HEK293 (cell line): ENCODE measurements at regions not wholly inside any gene's neighbourhood (a gene's known extent, or its start where the extent isn't known, plus 50 kb on each side); places are given as distances from the start of the nearest gene placed in this dataset.

Experiments used
- CTCF ChIA-PET: fragments of 350-600 bp; formaldehyde crosslinking; extraction: SDS; loops from one replicate; lab custom pipeline; 2021; ENCODE audit warnings: antibody characterized with exemption; lab: Yijun Ruan, JAX
- POLR2A ChIA-PET: fragments of 300-600 bp; formaldehyde crosslinking; extraction: SDS; loops from one replicate; lab custom pipeline; 2020; ENCODE audit warnings: antibody characterized with exemption, inconsistent platforms; lab: Yijun Ruan, JAX
- H3K27ac ChIP-seq: fragments of 200-500 bp; sonication (Bioruptor generic); 2 replicates; pipeline ENCODE4 v1.5.1; 2014; ENCODE audit warnings: low read depth, low read length, control low read depth, inconsistent platforms; ENCODE audit errors: extremely low read depth
- H3K36me3 ChIP-seq, 2 experiments: fragments of 200-500 bp in 1 of 2; sonication (Bioruptor generic) in 1 of 2; 1 replicate in 1 of 2; 2 replicates in 1 of 2; pipeline ENCODE4 v1.5.1; 2014 to 2017; ENCODE audit warnings: inconsistent platforms in 2 of 2, low read length in 2 of 2; ENCODE audit not compliant: control insufficient read depth in 2 of 2, insufficient read depth in 1 of 2
- H3K4me1 ChIP-seq: fragments of 200-500 bp; sonication (Bioruptor generic); 2 replicates; pipeline ENCODE4 v1.5.1; 2014; ENCODE audit warnings: mild to moderate bottlenecking, low read length, inconsistent platforms; ENCODE audit not compliant: control insufficient read depth, insufficient read depth
- H3K4me3 ChIP-seq: 2 replicates; pipeline ENCODE4 v1.5.1; 2011; ENCODE audit warnings: low read depth, mild to moderate bottlenecking, control low read depth, low read length, moderate library complexity
- H3K9me3 ChIP-seq: fragments of 200-500 bp; sonication (Bioruptor generic); 2 replicates; pipeline ENCODE4 v1.5.1; 2014; ENCODE audit warnings: low read depth, low read length, inconsistent platforms; ENCODE audit not compliant: control insufficient read depth, insufficient read depth
- CTCF ChIP-seq: fragments of 450-650 bp; formaldehyde crosslinking; IDR thresholded peaks from 2 replicates; pipeline ENCODE4 v1.5.1; 2016; ENCODE audit warnings: missing biosample characterization, missing genetic modification characterization
- EGR2 ChIP-seq: fragments of 450-650 bp; formaldehyde crosslinking; IDR thresholded peaks from 2 replicates; pipeline ENCODE4 v1.5.1; 2016; ENCODE audit warnings: low read depth, missing biosample characterization, missing genetic modification characterization
- PBX3 ChIP-seq: sonication (generic); formaldehyde crosslinking; IDR thresholded peaks from 2 replicates; pipeline ENCODE4 v1.8.1; 2022; ENCODE audit warnings: mild to moderate bottlenecking, moderate library complexity, missing genetic modification reagents
- PRDM1 ChIP-seq: fragments of 450-650 bp; formaldehyde crosslinking; IDR thresholded peaks from 2 replicates; pipeline ENCODE4; 2016; ENCODE audit warnings: missing biosample characterization, missing genetic modification characterization
- SCRT2 ChIP-seq: fragments of 450-650 bp; formaldehyde crosslinking; IDR thresholded peaks from 2 replicates; pipeline ENCODE4 v1.5.1; 2016; ENCODE audit warnings: missing biosample characterization, missing genetic modification characterization
- SETDB1 ChIP-seq: IDR thresholded peaks from one replicate; pipeline ENCODE4 v1.6.1; 2017; ENCODE audit warnings: mild to moderate bottlenecking, low read length, moderate library complexity, mixed read lengths; ENCODE audit not compliant: insufficient read length
- SP2 ChIP-seq: fragments of 450-650 bp; formaldehyde crosslinking; IDR thresholded peaks from 2 replicates; pipeline ENCODE4 v1.5.1; 2016; ENCODE audit warnings: missing biosample characterization, missing genetic modification characterization
- ZBTB17 ChIP-seq: fragments of 450-650 bp; formaldehyde crosslinking; IDR thresholded peaks from 2 replicates; pipeline ENCODE4 v1.5.1; 2016; ENCODE audit warnings: missing biosample characterization, missing genetic modification characterization
- ZFHX2 ChIP-seq: fragments of 450-650 bp; formaldehyde crosslinking; conservative IDR thresholded peaks from 2 replicates; pipeline ENCODE4 v1.5.1; 2016; ENCODE audit warnings: missing biosample characterization, missing genetic modification characterization
- ZIC2 ChIP-seq: fragments of 450-650 bp; formaldehyde crosslinking; IDR thresholded peaks from 2 replicates; pipeline ENCODE4 v1.5.1; 2016; ENCODE audit warnings: missing biosample characterization, missing genetic modification characterization
- ZNF132 ChIP-seq: fragments of 450-650 bp; formaldehyde crosslinking; IDR thresholded peaks from 2 replicates; pipeline ENCODE4 v1.5.1; 2017; ENCODE audit warnings: missing biosample characterization, missing genetic modification characterization, borderline replicate concordance
- ZNF146 ChIP-seq: fragments of 450-650 bp; formaldehyde crosslinking; IDR thresholded peaks from 2 replicates; pipeline ENCODE4 v1.5.1; 2016; ENCODE audit warnings: missing biosample characterization, missing genetic modification characterization
- ZNF174 ChIP-seq: fragments of 450-650 bp; formaldehyde crosslinking; IDR thresholded peaks from 2 replicates; pipeline ENCODE4 v1.5.0; 2017; ENCODE audit warnings: missing biosample characterization, mild to moderate bottlenecking, missing genetic modification characterization
- ZNF362 ChIP-seq: fragments of 450-650 bp; formaldehyde crosslinking; IDR thresholded peaks from 2 replicates; pipeline ENCODE4 v1.5.1; 2016; ENCODE audit warnings: missing biosample characterization, missing genetic modification characterization
- ZNF433 ChIP-seq: fragments of 450-650 bp; formaldehyde crosslinking; IDR thresholded peaks from 2 replicates; pipeline ENCODE4 v1.5.1; 2016; ENCODE audit warnings: missing biosample characterization, missing genetic modification characterization, low read depth
- ZNF585B ChIP-seq: fragments of 450-650 bp; formaldehyde crosslinking; IDR thresholded peaks from 2 replicates; pipeline ENCODE4 v1.5.1; 2016; ENCODE audit warnings: missing biosample characterization, missing genetic modification characterization
- ZNF623 ChIP-seq: fragments of 450-650 bp; formaldehyde crosslinking; IDR thresholded peaks from 2 replicates; pipeline ENCODE4 v1.5.1; 2016; ENCODE audit warnings: missing biosample characterization, missing genetic modification characterization
- ZNF654 ChIP-seq: fragments of 450-650 bp; formaldehyde crosslinking; IDR thresholded peaks from 2 replicates; pipeline ENCODE4 v1.5.1; 2016; ENCODE audit warnings: low read depth, missing biosample characterization, missing genetic modification characterization
- ZNF747 ChIP-seq: fragments of 450-650 bp; formaldehyde crosslinking; IDR thresholded peaks from 2 replicates; pipeline ENCODE4 v1.5.1; 2016; ENCODE audit warnings: missing biosample characterization, missing genetic modification characterization
- ZNF792 ChIP-seq: fragments of 450-650 bp; formaldehyde crosslinking; IDR thresholded peaks from 2 replicates; pipeline ENCODE4 v1.5.1; 2016; ENCODE audit warnings: missing biosample characterization, missing genetic modification characterization
- ZSCAN18 ChIP-seq: fragments of 450-650 bp; formaldehyde crosslinking; IDR thresholded peaks from 2 replicates; pipeline ENCODE4 v1.5.1; 2016; ENCODE audit warnings: missing biosample characterization, missing genetic modification characterization
- ZSCAN30 ChIP-seq: fragments of 450-650 bp; IDR thresholded peaks from 2 replicates; pipeline ENCODE4 v1.5.1; 2018; ENCODE audit warnings: missing biosample characterization, mild to moderate bottlenecking, missing genetic modification characterization, moderate library complexity
- TF ChIP-seq, protein P1 (sequence below): fragments of 450-650 bp; formaldehyde crosslinking; IDR thresholded peaks from 2 replicates; pipeline ENCODE4 v1.5.1; 2016; ENCODE audit warnings: missing biosample characterization, missing genetic modification characterization

- no peak for TF ChIP-seq SP2 (tag by site-specific recombination)
- TF ChIP-seq ZIC2 (tag by site-specific recombination) = no peak
- no peak for TF ChIP-seq ZNF146
- TF ChIP-seq PBX3 = no peak
- peak; percentile 49; the same call in 1 of the 2 replicates for TF ChIP-seq EGR2 (tag by site-specific recombination)
- TF ChIP-seq ZBTB17 (tag by site-specific recombination) = 0 out of 2 replicates have a peak, but pooled peaks have one; percentile 17
- no peak for TF ChIP-seq ZNF585B (tag by site-specific recombination)
- no peak for TF ChIP-seq PRDM1
- TF ChIP-seq, protein P1, sequence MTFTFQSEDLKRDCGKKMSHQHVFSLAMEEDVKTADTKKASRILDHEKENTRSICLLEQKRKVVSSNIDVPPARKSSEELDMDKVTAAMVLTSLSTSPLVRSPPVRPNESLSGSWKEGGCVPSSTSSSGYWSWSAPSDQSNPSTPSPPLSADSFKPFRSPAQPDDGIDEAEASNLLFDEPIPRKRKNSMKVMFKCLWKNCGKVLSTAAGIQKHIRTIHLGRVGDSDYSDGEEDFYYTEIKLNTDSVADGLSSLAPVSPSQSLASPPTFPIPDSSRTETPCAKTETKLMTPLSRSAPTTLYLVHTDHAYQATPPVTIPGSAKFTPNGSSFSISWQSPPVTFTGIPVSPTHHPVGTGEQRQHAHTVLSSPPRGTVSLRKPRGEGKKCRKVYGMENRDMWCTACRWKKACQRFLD (tag by site-specific recombination) = no peak
- TF ChIP-seq CTCF (tag by site-specific recombination) = peak; percentile 53; the same call in 1 of the 2 replicates
- peak; percentile 68 for TF ChIP-seq ZNF654
- peak; percentile 42 for TF ChIP-seq ZFHX2
- TF ChIP-seq SCRT2 = no peak
- 0 out of 2 replicates have a peak, but pooled peaks have one; percentile 49 for TF ChIP-seq ZSCAN30 (tag by site-specific recombination)
- H3K9me3 ChIP-seq = no peaks in the 10 kb centered on the region
- H3K36me3 ChIP-seq = no peaks in the 10 kb centered on the region
- CTCF ChIA-PET = interaction anchor here (0.6 to 8.3 kb wide), 62 partner anchors 8 to 1965 kb away, joined by 3 to 76 read pairs (median 4); partner anchors contain the start of gene GRAMD1B
- peaks cover 6% of the 10 kb centered on the region for H3K4me1 ChIP-seq
- H3K27ac ChIP-seq = no peak overlapping the region
- POLR2A ChIA-PET = interaction anchor here (1.5 to 1.6 kb wide), 2 partner anchors 199 to 204 kb away, joined by 4 to 12 read pairs; partner anchors contain the start of gene HSPA8
- H3K4me3 ChIP-seq = no peak overlapping the region
These were observed 66.5 kb upstream of the CLMP start for GRCh38 chr11:123261345-123262106.

DNA sequence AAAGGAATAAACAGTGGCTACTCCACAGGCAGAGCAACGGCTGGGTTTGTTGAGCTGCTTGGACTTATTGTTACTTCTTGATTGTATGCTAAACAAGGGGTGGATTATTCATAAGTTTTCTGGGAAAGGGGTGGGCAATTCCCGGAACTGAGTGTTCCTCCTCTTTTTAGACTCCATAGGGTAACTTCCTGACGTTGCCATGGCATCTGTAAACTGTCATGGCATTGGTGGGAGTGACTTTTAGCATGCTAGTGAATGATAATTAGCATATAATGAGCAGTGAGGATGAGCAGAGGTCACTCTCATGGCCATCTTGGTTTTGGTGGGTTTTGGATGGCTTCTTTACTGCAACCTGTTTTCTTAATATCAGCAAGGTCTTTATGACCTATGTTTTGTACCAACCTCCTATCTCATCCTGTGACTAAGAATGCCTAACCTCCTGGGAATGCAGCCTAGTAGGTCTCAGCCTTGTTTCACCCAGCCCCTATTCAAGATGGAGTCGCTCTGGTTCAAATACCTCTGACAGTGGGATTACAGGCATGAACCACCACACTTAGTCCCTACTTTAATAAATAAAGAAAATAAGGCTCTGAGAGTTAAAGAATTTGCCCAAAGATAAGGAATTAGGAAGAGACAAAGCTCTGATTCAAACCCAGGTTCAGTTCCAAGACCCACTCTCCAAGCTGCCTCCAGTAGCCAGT, 65.6 kb upstream of the CLMP start:
- no peaks in the 10 kb centered on the region for H3K4me1 ChIP-seq
- no peak overlapping the region for H3K4me3 ChIP-seq
- POLR2A ChIA-PET = interaction anchor here (1.5 to 1.6 kb wide), 2 partner anchors 199 to 203 kb away, joined by 4 to 12 read pairs; partner anchors contain the start of gene HSPA8
- no peak for TF ChIP-seq SETDB1
- TF ChIP-seq ZNF747 (tag by site-specific recombination) = no peak
- no peak for TF ChIP-seq ZNF623 (tag by site-specific recombination)
- TF ChIP-seq ZNF132 (tag by site-specific recombination) = no peak
- no peak for TF ChIP-seq ZNF174 (tag by site-specific recombination)
- no peak for TF ChIP-seq ZNF792 (tag by site-specific recombination)
- TF ChIP-seq ZNF433 (tag by site-specific recombination) = no peak
- no peak for TF ChIP-seq ZIC2 (tag by site-specific recombination)
- TF ChIP-seq ZSCAN18 = no peak
- no peak for TF ChIP-seq ZNF362 (tag by site-specific recombination)
- TF ChIP-seq, all 188 proteins: peak for 0
- H3K9me3 ChIP-seq = no peaks in the 10 kb centered on the region
- CTCF ChIA-PET = interaction anchor here (0.6 to 8.3 kb wide), 56 partner anchors 9 to 640 kb away, joined by 3 to 76 read pairs (median 4); partner anchors contain the start of gene GRAMD1B
- H3K36me3 ChIP-seq = no peaks in the 10 kb centered on the region
- H3K27ac ChIP-seq = no peak overlapping the region
